Stimulated activated CD8-positive, alpha-beta memory T cell treated with anti-CD3 and anti-CD28 coated beads, Interleukin-2, amount 100 ng/mL, for 48 hours (primary cell): ENCODE measurements at regions not wholly inside any gene's neighbourhood (a gene's known extent, or its start where the extent isn't known, plus 50 kb on each side); places are given as distances from the start of the nearest gene placed in this dataset.

Experiments
- DNase-seq, 2 donors: peaks; one replicate each; pipeline ENCODE4 v3.0.0-alpha.2; 2020; ENCODE audit warnings: low read depth in 2 of 2

DNA sequence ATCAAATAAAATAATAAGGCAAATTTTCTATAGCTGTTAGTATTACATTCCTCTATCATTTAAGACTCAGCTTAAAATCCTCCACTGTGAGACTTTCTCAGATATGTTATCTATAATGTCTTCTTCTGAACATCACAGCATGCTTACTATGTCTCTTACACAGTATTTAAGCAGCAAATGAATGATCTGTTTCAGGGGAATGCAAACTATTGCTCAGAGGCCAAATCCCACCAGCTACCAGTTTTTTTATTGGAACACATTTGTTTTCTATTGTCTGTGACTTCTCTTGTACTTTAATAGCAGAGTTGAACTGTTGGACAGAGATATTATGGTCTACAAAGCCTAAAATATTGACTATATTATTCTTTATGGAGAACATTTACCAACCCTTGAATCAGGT, 59.6 kb downstream of the C3orf38 start:
- DNase-seq: no peak

GRCh38 chr3:88211096-88211890, 61.5 kb downstream of the C3orf38 start:
- DNase-seq: no peak

DNA sequence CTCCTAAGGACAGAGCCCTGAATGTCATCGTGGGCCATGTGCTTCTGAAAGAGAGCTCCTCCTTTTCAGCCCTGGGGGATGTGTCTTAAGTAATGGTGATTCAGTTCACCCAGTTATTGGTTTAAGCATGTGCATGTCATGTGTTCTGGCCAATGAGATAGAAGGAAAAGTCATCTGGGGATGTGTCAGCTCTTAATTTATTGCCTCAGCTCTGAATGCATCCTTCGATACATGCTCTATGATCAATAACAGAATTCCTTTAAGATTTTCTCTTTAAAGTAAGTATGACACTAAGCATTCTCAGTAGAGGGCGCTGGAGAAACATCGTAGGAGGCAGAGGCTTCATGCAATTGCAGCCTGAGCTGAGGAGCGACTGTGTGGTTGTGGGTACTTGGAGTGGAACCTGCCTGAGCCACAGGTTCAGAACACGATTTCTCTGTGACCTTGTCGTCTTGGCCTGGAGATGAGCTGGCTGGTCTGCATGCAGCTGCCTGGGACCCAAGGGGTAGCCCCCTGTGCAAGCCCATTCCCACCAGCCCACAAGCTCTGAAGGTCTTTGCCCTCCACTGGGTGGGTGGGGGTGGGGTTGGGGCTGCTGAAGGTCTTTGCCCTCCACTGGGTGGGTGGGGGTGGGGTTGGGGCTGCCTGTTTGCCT, 69.5 kb downstream of the C3orf38 start:
- peak in 1 of 2 donors; percentile 1 for DNase-seq

DNA sequence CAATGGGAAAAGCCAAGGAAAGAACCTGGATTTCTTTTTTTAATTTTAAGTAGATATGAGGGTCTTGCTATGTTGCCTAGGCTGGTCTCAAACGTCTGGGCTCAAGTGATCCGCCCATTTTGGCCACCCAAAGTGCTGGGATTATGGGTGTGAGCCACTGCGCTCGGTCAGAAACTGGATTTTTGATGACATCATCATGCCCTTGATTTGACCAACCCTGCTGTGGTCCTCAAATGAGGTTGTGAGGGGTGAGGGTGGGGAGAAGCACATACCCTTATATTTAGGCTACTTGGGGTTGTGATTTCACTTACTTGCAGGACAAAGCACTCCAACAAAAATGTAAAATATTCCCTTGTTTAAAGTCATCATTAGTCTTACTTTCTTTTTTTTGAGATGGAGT, 70.4 kb downstream of the C3orf38 start:
- DNase-seq: no peak

GRCh38 chr3:88221726-88222125, 72.0 kb downstream of the C3orf38 start:
- DNase-seq: no peak

GRCh38 chr3:88222343-88222742, 72.6 kb downstream of the C3orf38 start:
- DNase-seq: no peak

DNA sequence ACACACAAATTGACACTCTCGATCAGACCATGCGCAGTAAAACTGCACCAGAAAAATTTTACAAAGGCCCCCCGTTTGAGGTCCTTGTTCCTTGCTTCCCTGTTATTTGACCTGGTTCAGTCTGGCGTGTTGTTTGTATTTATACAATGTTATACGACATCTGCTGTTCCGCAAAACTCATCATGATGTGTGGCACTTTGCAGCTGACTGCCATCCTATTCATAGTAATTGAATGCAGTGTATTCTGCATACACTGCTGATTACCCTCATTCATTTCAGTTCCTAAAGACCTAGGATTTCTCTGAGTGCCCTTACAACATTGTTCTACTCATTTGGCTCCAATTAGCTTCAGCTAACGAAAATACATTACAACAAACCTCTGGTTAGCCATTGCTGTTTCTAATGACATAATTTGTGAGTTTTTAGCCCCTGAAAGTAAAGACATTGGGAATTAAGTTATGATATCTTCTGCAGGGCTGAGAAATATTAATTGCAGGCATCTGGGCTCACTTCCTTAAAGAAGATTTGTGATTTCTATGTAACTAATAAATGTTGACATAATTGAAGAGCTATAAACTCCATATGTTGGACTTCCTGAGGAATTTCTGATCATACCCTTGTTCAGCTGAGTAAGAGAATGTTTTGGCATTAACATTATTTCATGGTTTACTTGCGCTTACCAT, 75.7 kb downstream of the C3orf38 start:
- no peak for DNase-seq

- DNase-seq: no peak
Observed at GRCh38 chr3:88226910-88227309, 77.2 kb downstream of the C3orf38 start.

DNA sequence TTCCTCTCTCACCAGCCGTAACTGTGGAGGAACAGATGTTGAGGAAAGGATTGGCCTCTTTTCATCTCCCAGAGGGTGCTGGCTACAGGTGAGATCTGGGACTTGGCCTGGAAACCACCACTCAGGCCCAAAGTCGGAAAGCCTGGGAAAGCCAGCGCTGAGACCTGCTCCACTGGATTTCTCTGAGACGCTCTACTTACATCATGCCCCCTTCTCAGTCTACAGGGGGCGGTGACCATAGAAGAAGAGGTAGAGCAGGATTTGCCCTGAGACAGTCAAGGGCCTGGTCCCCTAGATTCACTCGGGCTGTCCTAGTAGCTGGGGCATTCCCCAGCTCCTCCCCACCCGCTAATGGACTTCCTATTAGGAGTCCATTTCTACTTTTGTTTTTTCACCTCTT, 80.9 kb downstream of the C3orf38 start:
- DNase-seq: no peak

DNA sequence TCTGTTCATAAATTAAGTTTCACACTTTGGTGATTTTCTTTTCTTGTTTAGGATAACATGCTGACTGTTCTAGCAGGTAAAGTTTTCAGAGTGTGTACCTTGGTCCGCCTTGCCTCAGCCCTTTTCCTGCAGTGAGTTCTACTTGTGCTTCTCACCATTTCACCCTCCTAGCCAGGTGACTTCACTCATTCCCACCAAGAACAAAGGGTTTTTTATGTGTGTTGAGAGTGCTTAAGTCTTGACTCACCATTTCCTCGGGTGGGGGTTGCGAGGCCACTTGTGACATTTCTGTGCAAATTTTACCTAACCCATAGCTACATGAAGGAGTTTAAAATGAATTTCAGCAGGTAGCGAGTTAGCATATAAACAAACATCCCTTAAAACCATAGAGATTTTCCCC, 81.4 kb downstream of the C3orf38 start:
- DNase-seq: no peak

- DNase-seq: no peak
Observed at GRCh38 chr3:88231632-88232031, 81.9 kb downstream of the C3orf38 start.

DNA sequence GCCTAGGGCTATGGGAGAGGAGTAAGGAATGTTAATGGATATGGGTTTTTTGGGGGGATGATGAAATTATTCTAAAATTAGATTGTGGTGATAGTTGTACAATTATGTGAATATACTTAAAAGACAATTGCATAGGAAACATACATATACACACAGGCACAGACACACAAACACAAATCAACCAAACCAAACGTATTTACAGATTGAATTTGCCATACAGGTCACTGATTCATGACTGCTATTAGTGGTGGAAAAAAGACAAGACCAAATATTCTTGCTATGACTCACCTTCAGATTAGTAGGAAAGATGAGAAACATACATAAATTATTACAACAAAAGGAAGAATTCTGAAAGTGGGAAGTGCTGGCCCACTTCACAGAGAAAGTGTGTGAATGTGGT, 85.3 kb downstream of the C3orf38 start:
- DNase-seq: no peak

DNA sequence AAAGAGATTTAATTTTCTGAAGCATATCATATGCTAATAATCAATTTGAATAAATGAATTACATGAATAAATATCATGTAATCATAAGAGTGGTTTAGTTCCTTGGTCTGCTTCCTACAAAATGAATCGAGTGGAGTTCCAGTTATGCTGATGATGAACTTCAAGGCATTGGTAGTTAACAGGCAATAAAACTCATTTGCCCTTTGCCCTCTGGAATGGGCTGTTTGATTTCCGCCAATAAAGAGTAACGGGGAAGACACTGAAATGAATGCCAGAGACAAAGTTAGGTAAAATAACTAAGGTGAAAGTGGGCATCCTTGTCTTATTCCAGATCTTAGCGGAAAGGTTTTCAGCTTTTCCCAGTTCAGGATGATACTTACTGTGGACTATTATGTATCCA, 90.1 kb downstream of the C3orf38 start:
- DNase-seq: no peak

DNA sequence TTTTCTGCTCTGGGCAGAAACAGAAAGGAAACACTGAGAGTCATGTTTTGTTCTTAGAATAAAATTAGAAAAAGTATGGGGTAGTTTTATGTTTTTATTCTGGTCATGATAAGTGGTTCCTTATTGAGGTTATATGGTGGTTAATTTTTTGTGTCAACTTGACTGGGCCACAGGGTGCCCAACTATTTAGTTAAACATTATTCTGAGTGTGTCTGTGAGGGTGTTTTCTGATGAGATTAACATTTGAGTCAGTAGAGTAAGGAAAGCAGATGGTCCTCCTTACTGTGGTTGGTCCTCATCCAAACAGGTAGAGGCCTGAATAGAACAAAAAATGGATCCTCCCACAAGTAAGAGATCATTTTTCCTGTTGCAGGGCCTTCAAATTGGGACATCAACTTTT, 98.9 kb downstream of the C3orf38 start:
- DNase-seq: no peak

- DNase-seq: no peak
Observed at GRCh38 chr3:88259045-88259444, 109.3 kb downstream of the C3orf38 start.

DNA sequence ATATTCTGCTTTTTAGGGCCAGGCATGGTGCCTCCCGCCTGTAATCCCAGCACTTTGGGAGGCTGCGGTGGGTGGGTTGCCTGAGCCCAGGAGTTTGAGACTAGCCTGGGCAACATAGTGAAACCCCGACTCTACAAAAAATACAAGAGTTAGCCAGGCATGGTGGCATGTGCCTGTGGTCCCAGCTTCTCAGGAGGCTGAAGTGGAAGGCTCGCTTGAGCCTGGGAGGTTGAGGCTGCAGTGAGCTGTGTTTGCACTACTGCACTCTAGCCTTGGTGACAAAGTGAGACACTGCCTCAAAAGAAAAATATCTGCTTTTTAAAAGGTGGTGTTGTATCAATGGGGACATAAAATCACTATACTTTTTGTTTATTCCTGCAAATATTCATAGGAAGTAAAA, 112.8 kb downstream of the C3orf38 start:
- no peak for DNase-seq

- DNase-seq: no peak
Observed at GRCh38 chr3:88263417-88264100, 113.8 kb downstream of the C3orf38 start.

DNA sequence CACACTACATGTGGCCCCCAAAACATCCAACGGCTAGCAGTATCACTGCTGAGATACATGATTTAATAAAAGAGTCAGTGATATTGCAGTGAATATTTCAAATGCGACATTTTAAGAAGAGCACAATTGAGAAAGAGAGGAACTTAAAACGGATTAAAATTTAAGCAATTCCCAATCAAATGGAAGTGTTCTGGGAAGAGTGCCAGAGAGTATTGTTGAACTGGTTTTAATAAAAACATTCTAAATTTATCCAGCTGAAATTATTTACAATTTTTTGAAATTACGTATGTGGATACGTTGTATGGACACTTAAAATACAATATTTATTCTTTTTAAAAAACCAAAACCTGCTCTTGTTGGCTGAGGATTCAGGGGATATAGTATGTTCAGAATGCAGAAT, 117.7 kb downstream of the C3orf38 start:
- no peak for DNase-seq

- DNase-seq: no peak
Observed at GRCh38 chr3:88267847-88268246, 118.1 kb downstream of the C3orf38 start.

GRCh38 chr3:88280326-88280725, 130.6 kb downstream of the C3orf38 start:
- no peak for DNase-seq

DNA sequence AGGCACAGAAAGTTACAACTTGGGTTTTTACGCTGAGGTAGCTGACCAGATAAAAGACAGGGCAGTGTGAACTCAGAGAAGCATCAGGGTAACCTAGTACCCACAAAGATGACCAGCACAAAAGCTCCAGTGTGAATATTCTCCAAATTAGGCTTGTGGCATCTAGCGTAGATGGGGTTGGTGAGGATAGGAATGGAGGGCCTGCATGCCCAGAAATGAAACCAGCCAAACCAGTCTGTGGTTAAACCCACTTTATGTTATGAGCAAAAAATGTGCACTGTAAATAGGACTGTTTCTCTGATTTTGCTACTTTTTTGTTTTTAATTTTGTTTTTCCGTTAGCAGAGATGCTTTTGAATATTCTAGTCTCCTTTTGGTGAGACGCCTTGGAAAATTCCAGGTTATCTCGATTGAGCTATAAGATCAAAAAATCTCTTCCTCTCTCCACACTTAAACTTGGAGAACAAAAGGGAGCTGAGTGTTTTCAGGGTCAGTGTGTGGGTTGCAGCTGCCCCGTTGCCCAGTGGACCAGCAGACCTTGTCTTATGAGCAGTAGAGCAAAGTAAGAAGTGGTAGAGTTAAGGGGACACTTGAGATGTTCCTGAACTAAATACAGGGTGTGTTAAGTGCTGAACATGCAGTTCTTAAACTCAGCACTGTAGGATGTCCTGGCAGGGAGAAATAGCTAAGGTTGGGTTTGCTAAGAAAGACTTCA, 132.9 kb downstream of the C3orf38 start:
- DNase-seq: no peak

DNA sequence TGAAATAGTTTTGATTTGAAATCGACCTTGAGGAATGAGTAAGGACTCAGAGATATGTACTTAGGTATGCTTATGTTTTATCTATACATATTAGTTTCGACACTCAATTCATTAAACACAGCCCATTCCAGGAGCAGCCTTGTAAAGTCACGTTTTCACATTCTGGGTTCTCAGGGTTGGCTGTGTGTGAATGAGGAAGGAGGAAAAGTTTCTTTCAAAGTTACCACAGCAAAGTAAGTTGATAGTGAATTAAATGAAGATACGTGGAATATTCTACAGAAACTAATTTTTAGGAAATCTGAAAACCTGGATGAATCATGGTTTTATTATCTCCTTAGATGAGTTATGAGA, 133.5 kb downstream of the C3orf38 start:
- no peak for DNase-seq
